ENCODE measurements at regions not wholly inside any gene's neighbourhood (a gene's known extent, or its start where the extent isn't known, plus 50 kb on each side); places are given as distances from the start of the nearest gene placed in this dataset.
"Not testable (repeated sequence)": the region's sequence is repeated elsewhere in the genome, so short reads cannot be mapped to it uniquely, and the experiment has no call there.

DNA sequence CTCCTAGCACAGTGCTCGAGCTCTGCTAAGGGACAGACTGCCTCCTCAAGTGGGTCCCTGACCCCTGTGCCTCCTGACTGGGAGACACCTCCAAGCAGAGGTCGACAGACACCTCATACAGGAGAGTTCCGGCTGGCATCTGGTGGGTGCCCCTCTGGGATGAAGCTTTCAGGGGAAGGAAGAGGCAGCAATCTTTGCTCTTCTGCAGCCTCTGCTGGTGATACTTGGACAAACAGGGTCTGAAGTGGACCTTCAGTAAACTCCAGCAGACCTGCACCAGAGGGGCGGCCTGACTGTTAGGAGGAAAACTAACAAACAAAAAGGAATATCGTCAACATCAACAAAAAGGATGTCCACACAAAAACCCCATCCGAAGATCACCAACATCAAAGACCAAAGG, 60.6 kb upstream of the DCN start:
- TF ChIP-seq POLR2A, POLR2AphosphoS5 (IDR thresholded peaks at IDR 0.05; ENCODE audit: low read depth, low read length): not testable (repeated sequence)

Measured in GM12891 (cell line).